ENCODE measurements at regions not wholly inside any gene's neighbourhood (a gene's known extent, or its start where the extent isn't known, plus 50 kb on each side); places are given as distances from the start of the nearest gene placed in this dataset.
"Not testable (repeated sequence)": the region's sequence is repeated elsewhere in the genome, so short reads cannot be mapped to it uniquely, and the experiment has no call there.

DNA sequence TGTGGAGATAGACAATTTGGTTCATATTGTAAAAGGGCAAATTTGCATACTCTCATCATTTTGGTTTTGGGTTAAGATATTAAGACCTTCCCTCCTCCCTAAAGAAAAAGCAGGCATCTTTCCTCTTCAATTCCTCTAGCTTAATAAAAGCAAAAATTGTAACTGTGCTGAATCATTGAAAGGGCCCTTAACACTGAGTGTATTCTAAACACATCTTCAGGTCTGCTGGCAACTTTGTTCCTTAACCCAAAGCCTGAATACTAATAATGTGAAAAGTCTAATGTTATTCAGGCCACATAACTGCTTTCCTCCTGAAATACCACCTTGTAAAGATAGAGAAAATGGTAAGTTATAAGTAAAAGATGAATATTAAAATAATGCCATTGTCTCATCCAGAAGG is 1200.5 kb upstream of the FAM98A start (continued):
- TF ChIP-seq, protein P1, sequence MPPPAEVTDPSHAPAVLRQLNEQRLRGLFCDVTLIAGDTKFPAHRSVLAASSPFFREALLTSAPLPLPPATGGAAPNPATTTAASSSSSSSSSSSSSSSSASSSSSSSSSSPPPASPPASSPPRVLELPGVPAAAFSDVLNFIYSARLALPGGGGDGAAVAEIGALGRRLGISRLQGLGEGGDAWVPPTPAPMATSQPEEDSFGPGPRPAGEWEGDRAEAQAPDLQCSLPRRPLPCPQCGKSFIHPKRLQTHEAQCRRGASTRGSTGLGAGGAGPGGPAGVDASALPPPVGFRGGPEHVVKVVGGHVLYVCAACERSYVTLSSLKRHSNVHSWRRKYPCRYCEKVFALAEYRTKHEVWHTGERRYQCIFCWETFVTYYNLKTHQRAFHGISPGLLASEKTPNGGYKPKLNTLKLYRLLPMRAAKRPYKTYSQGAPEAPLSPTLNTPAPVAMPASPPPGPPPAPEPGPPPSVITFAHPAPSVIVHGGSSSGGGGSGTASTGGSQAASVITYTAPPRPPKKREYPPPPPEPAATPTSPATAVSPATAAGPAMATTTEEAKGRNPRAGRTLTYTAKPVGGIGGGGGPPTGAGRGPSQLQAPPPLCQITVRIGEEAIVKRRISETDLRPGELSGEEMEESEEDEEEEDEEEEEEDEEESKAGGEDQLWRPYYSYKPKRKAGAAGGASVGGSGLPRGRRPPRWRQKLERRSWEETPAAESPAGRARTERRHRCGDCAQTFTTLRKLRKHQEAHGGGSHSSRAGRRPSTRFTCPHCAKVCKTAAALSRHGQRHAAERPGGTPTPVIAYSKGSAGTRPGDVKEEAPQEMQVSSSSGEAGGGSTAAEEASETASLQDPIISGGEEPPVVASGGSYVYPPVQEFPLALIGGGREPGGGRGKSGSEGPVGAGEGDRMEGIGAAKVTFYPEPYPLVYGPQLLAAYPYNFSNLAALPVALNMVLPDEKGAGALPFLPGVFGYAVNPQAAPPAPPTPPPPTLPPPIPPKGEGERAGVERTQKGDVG (CRISPR knock-in tag; IDR thresholded peaks at IDR 0.05) = no peak
- TF ChIP-seq NRF1 (conservative IDR thresholded peaks at IDR 0.05; ENCODE audit: low read depth, low read length) = no peak
- TF ChIP-seq RFX5 (IDR thresholded peaks at IDR 0.05; ENCODE audit: low read depth, low read length) = no peak
- TF ChIP-seq, protein P2, sequence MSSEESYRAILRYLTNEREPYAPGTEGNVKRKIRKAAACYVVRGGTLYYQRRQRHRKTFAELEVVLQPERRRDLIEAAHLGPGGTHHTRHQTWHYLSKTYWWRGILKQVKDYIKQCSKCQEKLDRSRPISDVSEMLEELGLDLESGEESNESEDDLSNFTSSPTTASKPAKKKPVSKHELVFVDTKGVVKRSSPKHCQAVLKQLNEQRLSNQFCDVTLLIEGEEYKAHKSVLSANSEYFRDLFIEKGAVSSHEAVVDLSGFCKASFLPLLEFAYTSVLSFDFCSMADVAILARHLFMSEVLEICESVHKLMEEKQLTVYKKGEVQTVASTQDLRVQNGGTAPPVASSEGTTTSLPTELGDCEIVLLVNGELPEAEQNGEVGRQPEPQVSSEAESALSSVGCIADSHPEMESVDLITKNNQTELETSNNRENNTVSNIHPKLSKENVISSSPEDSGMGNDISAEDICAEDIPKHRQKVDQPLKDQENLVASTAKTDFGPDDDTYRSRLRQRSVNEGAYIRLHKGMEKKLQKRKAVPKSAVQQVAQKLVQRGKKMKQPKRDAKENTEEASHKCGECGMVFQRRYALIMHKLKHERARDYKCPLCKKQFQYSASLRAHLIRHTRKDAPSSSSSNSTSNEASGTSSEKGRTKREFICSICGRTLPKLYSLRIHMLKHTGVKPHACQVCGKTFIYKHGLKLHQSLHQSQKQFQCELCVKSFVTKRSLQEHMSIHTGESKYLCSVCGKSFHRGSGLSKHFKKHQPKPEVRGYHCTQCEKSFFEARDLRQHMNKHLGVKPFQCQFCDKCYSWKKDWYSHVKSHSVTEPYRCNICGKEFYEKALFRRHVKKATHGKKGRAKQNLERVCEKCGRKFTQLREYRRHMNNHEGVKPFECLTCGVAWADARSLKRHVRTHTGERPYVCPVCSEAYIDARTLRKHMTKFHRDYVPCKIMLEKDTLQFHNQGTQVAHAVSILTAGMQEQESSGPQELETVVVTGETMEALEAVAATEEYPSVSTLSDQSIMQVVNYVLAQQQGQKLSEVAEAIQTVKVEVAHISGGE (CRISPR knock-in tag; IDR thresholded peaks at IDR 0.05) = no peak
- TF ChIP-seq SIX5 (IDR thresholded peaks at IDR 0.05; ENCODE audit: low read depth, low read length, severe bottlenecking) = no peak
- TF ChIP-seq SIN3A (IDR thresholded peaks at IDR 0.05; ENCODE audit: low read depth, low read length) = no peak
- no peak for TF ChIP-seq TCF12 (IDR thresholded peaks at IDR 0.05; ENCODE audit: low read depth, low read length)
- TF ChIP-seq, protein P3, sequence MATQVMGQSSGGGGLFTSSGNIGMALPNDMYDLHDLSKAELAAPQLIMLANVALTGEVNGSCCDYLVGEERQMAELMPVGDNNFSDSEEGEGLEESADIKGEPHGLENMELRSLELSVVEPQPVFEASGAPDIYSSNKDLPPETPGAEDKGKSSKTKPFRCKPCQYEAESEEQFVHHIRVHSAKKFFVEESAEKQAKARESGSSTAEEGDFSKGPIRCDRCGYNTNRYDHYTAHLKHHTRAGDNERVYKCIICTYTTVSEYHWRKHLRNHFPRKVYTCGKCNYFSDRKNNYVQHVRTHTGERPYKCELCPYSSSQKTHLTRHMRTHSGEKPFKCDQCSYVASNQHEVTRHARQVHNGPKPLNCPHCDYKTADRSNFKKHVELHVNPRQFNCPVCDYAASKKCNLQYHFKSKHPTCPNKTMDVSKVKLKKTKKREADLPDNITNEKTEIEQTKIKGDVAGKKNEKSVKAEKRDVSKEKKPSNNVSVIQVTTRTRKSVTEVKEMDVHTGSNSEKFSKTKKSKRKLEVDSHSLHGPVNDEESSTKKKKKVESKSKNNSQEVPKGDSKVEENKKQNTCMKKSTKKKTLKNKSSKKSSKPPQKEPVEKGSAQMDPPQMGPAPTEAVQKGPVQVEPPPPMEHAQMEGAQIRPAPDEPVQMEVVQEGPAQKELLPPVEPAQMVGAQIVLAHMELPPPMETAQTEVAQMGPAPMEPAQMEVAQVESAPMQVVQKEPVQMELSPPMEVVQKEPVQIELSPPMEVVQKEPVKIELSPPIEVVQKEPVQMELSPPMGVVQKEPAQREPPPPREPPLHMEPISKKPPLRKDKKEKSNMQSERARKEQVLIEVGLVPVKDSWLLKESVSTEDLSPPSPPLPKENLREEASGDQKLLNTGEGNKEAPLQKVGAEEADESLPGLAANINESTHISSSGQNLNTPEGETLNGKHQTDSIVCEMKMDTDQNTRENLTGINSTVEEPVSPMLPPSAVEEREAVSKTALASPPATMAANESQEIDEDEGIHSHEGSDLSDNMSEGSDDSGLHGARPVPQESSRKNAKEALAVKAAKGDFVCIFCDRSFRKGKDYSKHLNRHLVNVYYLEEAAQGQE (IDR thresholded peaks at IDR 0.05; ENCODE audit: low read depth, low read length) = no peak
- TF ChIP-seq BHLHE40 (IDR thresholded peaks at IDR 0.05; ENCODE audit: borderline replicate concordance in 1 of 2, low read depth in 2 of 2, low read length in 1 of 2) = no peak
- no peak for TF ChIP-seq CREM (IDR thresholded peaks at IDR 0.05; ENCODE audit: low read depth)
- no peak for TF ChIP-seq CBX3 (IDR thresholded peaks at IDR 0.05; ENCODE audit: borderline replicate concordance, low read depth)
- TF ChIP-seq MYC (IDR thresholded peaks at IDR 0.05; ENCODE audit: insufficient read depth, insufficient read length, insufficient replicate concordance, low read length, severe bottlenecking) = no peak

DNA sequence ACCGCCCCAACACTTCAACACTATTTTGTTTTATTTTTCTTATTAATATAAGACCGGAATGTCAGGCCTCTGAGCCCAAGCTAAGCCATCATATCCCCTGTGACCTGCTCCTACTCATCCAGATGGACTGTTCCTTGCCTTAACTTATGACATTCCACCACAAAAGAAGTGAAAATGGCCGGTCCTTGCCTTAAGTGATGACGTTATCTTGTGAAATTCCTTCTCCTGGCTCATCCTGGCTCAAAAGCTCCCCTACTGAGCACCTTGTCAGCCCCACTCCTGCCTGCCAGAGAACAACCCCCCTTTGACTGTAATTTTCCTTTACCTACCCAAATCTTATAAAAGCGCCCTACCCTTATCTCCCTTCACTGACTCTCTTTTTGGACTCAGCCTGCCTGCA is 1196.5 kb upstream of the FAM98A start:
- H3K79me2 ChIP-seq (ENCODE audit: control insufficient read depth, insufficient read depth, low read length); RAD21 ChIA-PET (ENCODE audit: unreplicated experiment); H3K9me3 ChIP-seq (replicated peaks; ENCODE audit: control insufficient read depth, insufficient read depth, low read length); POLR2A ChIA-PET; FAIRE-seq; intact Hi-C loops (cut with micrococcal nuclease; ENCODE audit: unreplicated experiment); H3K27me3 ChIP-seq (replicated peaks in 1 of 2; ENCODE audit: control insufficient read depth in 2 of 2, insufficient read depth in 2 of 2, low read length in 1 of 2); CTCF ChIA-PET; H4K20me1 ChIP-seq (ENCODE audit: control insufficient read depth, insufficient read depth); DNase-seq (ENCODE audit: low read depth, low spot score); H3K4me1 ChIP-seq (ENCODE audit: control insufficient read depth, insufficient read depth, low read length); BruUV-seq (replicated peaks); in situ Hi-C loops (cut with MboI); H3K4me2 ChIP-seq (ENCODE audit: control insufficient read depth, insufficient read depth); H3K9ac ChIP-seq (ENCODE audit: control insufficient read depth, insufficient read depth, low read length); ATAC-seq; H3K4me3 ChIP-seq; H3K27ac ChIP-seq (ENCODE audit: control insufficient read depth, insufficient read depth); H3K36me3 ChIP-seq (ENCODE audit: control insufficient read depth in 2 of 2, insufficient read depth in 2 of 2, low read length in 1 of 2); SMC1A ChIA-PET (ENCODE audit: uncharacterized antibody, unreplicated experiment); H2AFZ ChIP-seq (ENCODE audit: control insufficient read depth, low read depth, low read length): not testable (repeated sequence)
- WGBS (ENCODE audit: insufficient coverage, insufficient replicate concordance, low lambda C conversion rate, missing lambda C conversion rate) = 31% methylated on average over 5 of the region's 5 CpGs

Measured in GM12878 (cell line).